WERI-Rb-1 (cell line): ENCODE measurements at regions not wholly inside any gene's neighbourhood (a gene's known extent, or its start where the extent isn't known, plus 50 kb on each side); places are given as distances from the start of the nearest gene placed in this dataset.

Source experiments
- DNase-seq: peaks from one replicate; pipeline ENCODE4 v3.0.0-alpha.2; 2020
- H3K27ac ChIP-seq: fragments of 250-450 bp; sonication (Bioruptor Pico); 2 replicates; pipeline ENCODE4 v1.5.1; 2020; ENCODE audit warnings: mild to moderate bottlenecking, moderate library complexity
- H3K27me3 ChIP-seq: fragments of 250-450 bp; sonication (Bioruptor Pico); 2 replicates; pipeline ENCODE4 v1.5.1; 2021; ENCODE audit warnings: mild to moderate bottlenecking, low read depth, moderate library complexity; ENCODE audit not compliant: insufficient read depth, severe bottlenecking
- H3K36me3 ChIP-seq: fragments of 250-450 bp; sonication (Bioruptor Pico); 2 replicates; pipeline ENCODE4 v1.5.1; 2020; ENCODE audit warnings: mild to moderate bottlenecking, moderate library complexity
- H3K4me3 ChIP-seq: 2 replicates; pipeline ENCODE4 v1.5.1; 2011; ENCODE audit warnings: low read depth, mild to moderate bottlenecking, control low read depth, low read length
- H3K9me3 ChIP-seq: fragments of 250-450 bp; sonication (Bioruptor Pico); 2 replicates; pipeline ENCODE4 v1.5.1; 2021; ENCODE audit warnings: mild to moderate bottlenecking, moderate library complexity; ENCODE audit not compliant: severe bottlenecking
- TF ChIP-seq, protein P1 (sequence below): IDR thresholded peaks from 2 replicates; pipeline ENCODE4 v1.5.1; 2011; ENCODE audit warnings: low read depth, mild to moderate bottlenecking, control low read depth, inconsistent platforms, low read length

DNA sequence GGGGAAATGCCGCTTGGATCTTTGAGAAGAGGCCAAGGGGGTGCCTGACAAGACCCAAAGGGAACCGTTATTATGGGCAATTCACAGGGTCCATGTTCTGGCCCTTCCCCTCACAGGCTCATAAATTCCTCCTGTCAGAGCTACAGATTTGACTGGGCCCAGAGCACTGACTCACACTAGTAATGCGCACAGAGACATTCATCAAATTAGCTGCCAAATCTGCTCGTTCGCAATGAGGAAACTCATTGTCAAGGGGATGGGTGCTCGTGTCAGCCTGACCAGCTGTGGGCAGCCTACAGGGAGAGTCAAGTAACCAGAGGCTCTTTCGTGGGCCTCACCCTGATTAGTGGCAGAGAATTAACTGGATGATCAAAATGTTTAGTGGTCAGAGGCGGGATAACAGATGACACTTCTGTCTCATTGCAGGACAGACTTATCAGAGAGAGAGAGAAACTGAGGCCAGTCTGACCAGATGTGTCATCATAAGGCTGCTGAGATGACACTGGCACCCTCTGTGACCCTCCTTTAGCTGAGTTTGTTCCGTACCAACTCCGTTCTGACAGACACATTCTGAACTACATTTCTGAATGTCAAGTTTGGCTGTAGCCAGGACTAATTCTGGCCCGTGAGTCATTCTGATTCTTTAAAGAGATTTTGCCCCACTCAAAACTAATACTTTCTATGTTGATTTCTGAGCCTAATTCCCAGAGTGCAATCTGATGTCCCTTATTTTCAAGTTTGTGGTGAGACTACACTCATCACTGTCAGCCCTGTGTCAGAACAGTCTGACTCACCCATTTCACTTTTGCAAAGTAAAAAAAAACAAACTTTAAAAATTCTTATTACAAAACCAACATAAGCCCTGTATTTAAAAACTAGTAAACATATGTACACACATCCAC is 377.1 kb downstream of the ACTL7B start:
- peak; percentile 43 for DNase-seq
- no peaks in the 10 kb centered on the region for H3K9me3 ChIP-seq
- no peaks in the 10 kb centered on the region for H3K36me3 ChIP-seq
- no peaks in the 10 kb centered on the region for H3K27me3 ChIP-seq
- TF ChIP-seq, protein P1, sequence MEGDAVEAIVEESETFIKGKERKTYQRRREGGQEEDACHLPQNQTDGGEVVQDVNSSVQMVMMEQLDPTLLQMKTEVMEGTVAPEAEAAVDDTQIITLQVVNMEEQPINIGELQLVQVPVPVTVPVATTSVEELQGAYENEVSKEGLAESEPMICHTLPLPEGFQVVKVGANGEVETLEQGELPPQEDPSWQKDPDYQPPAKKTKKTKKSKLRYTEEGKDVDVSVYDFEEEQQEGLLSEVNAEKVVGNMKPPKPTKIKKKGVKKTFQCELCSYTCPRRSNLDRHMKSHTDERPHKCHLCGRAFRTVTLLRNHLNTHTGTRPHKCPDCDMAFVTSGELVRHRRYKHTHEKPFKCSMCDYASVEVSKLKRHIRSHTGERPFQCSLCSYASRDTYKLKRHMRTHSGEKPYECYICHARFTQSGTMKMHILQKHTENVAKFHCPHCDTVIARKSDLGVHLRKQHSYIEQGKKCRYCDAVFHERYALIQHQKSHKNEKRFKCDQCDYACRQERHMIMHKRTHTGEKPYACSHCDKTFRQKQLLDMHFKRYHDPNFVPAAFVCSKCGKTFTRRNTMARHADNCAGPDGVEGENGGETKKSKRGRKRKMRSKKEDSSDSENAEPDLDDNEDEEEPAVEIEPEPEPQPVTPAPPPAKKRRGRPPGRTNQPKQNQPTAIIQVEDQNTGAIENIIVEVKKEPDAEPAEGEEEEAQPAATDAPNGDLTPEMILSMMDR, result no peak
- no peak overlapping the region for H3K27ac ChIP-seq
- no peak overlapping the region for H3K4me3 ChIP-seq

GRCh38 chr9:108477529-108478006 is 378.2 kb downstream of the ACTL7B start:
- Histone ChIP-seq H3K4me3 (no peak overlapping the region), H3K27ac (no peak overlapping the region), H3K27me3 (no peaks in the 10 kb centered on the region), H3K9me3 (no peaks in the 10 kb centered on the region), H3K36me3 (no peaks in the 10 kb centered on the region; the same call in 1 of the 2 replicates)
- no peak for DNase-seq
- TF ChIP-seq, protein P1, result no peak

DNA sequence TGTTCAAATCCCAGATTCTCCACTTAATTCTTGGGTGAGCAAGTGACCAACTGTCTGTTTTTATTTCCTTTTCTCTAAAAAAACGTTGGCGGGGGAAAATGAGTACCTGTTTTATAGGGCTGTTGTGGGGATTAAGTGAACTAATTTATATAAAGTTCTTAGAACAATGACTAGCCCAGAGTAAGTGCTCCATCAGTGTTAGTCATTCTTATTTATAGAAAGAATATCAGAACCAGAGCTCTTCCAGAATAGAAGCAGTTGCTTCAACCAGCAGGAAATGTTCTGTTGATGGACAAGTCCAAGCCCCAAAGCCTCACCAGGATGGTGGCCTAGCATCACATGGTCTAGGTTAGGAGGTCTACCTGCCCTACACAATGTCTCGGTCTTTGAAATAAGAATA is 379.2 kb downstream of the ACTL7B start:
- no peaks in the 10 kb centered on the region; the same call in 1 of the 2 replicates for H3K36me3 ChIP-seq
- TF ChIP-seq, protein P1, result no peak
- no peaks in the 10 kb centered on the region for H3K9me3 ChIP-seq
- DNase-seq, result no peak
- H3K27ac ChIP-seq, result no peak overlapping the region
- no peak overlapping the region for H3K4me3 ChIP-seq
- no peaks in the 10 kb centered on the region for H3K27me3 ChIP-seq

DNA sequence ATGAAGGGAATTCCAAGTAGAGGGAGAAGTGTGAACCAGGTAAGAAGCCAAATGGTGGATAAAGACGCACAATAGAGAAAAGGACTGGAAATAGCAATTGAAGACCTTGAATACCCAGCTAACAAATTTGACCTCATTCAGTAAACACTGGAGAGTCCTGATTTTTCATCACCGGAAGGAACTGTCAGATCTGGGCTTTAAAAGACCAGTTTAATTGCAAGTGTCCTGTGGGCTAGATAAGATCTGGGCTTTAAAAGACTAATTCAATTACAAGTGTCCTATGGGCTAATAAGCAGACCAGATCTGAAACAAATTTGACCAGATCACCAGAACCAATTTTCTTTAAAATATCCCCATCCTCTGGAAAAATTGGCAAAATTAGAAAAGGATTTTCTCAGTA is 380.0 kb downstream of the ACTL7B start:
- no peak overlapping the region for H3K4me3 ChIP-seq
- no peak for DNase-seq
- H3K36me3 ChIP-seq, result no peaks in the 10 kb centered on the region; the same call in 1 of the 2 replicates
- no peak overlapping the region for H3K27ac ChIP-seq
- TF ChIP-seq, protein P1, result no peak
- no peaks in the 10 kb centered on the region for H3K27me3 ChIP-seq
- H3K9me3 ChIP-seq, result no peaks in the 10 kb centered on the region

GRCh38 chr9:108474356-108474755 is 381.4 kb downstream of the ACTL7B start:
- H3K27ac ChIP-seq, result no peak overlapping the region
- H3K36me3 ChIP-seq, result peaks cover 2% of the 10 kb centered on the region; the same call in 1 of the 2 replicates
- H3K27me3 ChIP-seq, result no peaks in the 10 kb centered on the region
- TF ChIP-seq, protein P1, result no peak
- H3K9me3 ChIP-seq, result no peaks in the 10 kb centered on the region
- no peak for DNase-seq
- no peak overlapping the region for H3K4me3 ChIP-seq
